ENCODE measurements at regions not wholly inside any gene's neighbourhood (a gene's known extent, or its start where the extent isn't known, plus 50 kb on each side); places are given as distances from the start of the nearest gene placed in this dataset.

- TF ChIP-seq THAP9 (CRISPR knock-in tag; IDR thresholded peaks at IDR 0.05; ENCODE audit: borderline replicate concordance), result no peak
- no peak for TF ChIP-seq NBN (conservative IDR thresholded peaks at IDR 0.05)
- no peak for TF ChIP-seq ZBTB20 (CRISPR knock-in tag; IDR thresholded peaks at IDR 0.05; ENCODE audit: borderline replicate concordance, low read depth)
These were observed 130.4 kb upstream of the SLIT3 start (continued) for GRCh38 chr5:169431386-169431785.

- Histone ChIP-seq H3K4me1 (ENCODE audit: insufficient read depth, low read length) (no peaks in the 10 kb centered on the region), H2AFZ (ENCODE audit: low read length) (no peak overlapping the region), H4K20me1 (ENCODE audit: insufficient read depth, low read length) (no peaks in the 10 kb centered on the region), H3K27ac (ENCODE audit: extremely low read length, insufficient read depth, low read length) (no peak overlapping the region), H3K36me3 (replicated peaks in 1 of 2; ENCODE audit: control insufficient read depth in 1 of 2, insufficient read depth in 2 of 2, low read length in 2 of 2) (no peaks in the 10 kb centered on the region), H3K79me2 (ENCODE audit: insufficient read depth, low read length) (no peaks in the 10 kb centered on the region), H3K27me3 (ENCODE audit: control insufficient read depth in 1 of 2, insufficient read depth in 2 of 2, low read length in 2 of 2) (no peaks in the 10 kb centered on the region), H3K4me2 (ENCODE audit: low read depth, low read length) (no peak overlapping the region), H3K4me3 (replicated peaks in 1 of 3; ENCODE audit: insufficient read depth in 1 of 3, low read depth in 2 of 3, low read length in 3 of 3) (no peak overlapping the region), H3K9me3 (ENCODE audit: low read length) (no peaks in the 10 kb centered on the region), H3K9ac (ENCODE audit: insufficient read depth, low read depth, low read length) (no peak overlapping the region)
- 30% methylated on average over 1 of the region's 1 CpG for WGBS (ENCODE audit: low lambda C conversion rate)
- ChIA-PET CTCF (ENCODE audit: low intra/inter-chr PET ratio, low total read pairs) (no interaction called here), POLR2A (no interaction called here)
- no TSS peak for BruUV-seq (replicated peaks)
- FAIRE-seq, result no peak
- intact Hi-C loops (cut with micrococcal nuclease; ENCODE audit: unreplicated experiment), result no loop called here
- no peak for ATAC-seq
- in situ Hi-C loops (cut with HindIII; ENCODE audit: extremely low pct_ligation_motif_present, low pct_unique_long_range_greater_than_20kb), result no loop called here
- DNase-seq (ENCODE audit: low spot score), result no peak
- TF ChIP-seq DMAP1 (CRISPR knock-in tag; IDR thresholded peaks at IDR 0.05), result no peak
- no peak for TF ChIP-seq ZNF605 (CRISPR knock-in tag; IDR thresholded peaks at IDR 0.05)
- no peak for TF ChIP-seq ZSCAN9 (CRISPR knock-in tag; IDR thresholded peaks at IDR 0.05; ENCODE audit: borderline replicate concordance)
- no peak for TF ChIP-seq HOXA5 (CRISPR knock-in tag; IDR thresholded peaks at IDR 0.05)
- TF ChIP-seq FOSL2 (CRISPR knock-in tag; IDR thresholded peaks at IDR 0.05), result no peak
- TF ChIP-seq ZBTB39 (CRISPR knock-in tag; IDR thresholded peaks at IDR 0.05), result no peak
These were observed 129.7 kb upstream of the SLIT3 start for GRCh38 chr5:169430671-169431070.

Data from HepG2 (cell line).